ENCODE measurements at regions not wholly inside any gene's neighbourhood (a gene's known extent, or its start where the extent isn't known, plus 50 kb on each side); places are given as distances from the start of the nearest gene placed in this dataset.

- Histone ChIP-seq H3K9me3 (no peaks in the 10 kb centered on the region), H3K36me3 (no peaks in the 10 kb centered on the region), H3K27me3 (no peaks in the 10 kb centered on the region), H3K4me3 (replicated peaks in 1 of 3) (no peak overlapping the region), H3K27ac (no peak overlapping the region), H3K4me1 (peaks cover 6 to 10% of the 10 kb centered on the region in 2 donors)
- DNase-seq: no peak
- WGBS, 2 donors: 65 to 66% methylated on average over 6 of the region's 6 CpGs
- intact Hi-C loops (cut with DNase I): no loop called here
- TF ChIP-seq POLR2A (IDR thresholded peaks at IDR 0.05) (no peak), CTCF (IDR thresholded peaks at IDR 0.05) (no peak)
Observed at GRCh38 chr5:4222147-4222546, 626.5 kb downstream of the IRX1 start.

- WGBS, 2 donors: 87 to 92% methylated on average over 15 of the region's 15 CpGs
- intact Hi-C loops (cut with DNase I): no loop called here
Observed at GRCh38 chr5:4222821-4223220, 627.2 kb downstream of the IRX1 start.

GRCh38 chr5:4225741-4226140 is 630.1 kb downstream of the IRX1 start:
- Histone ChIP-seq H3K27ac (no peak overlapping the region), H3K36me3 (no peaks in the 10 kb centered on the region), H3K9me3 (no peaks in the 10 kb centered on the region), H3K27me3 (no peaks in the 10 kb centered on the region), H3K4me1 (peaks cover 17 to 24% of the 10 kb centered on the region in 2 donors), H3K4me3 (replicated peaks in 1 of 3) (no peak overlapping the region)
- intact Hi-C loops (cut with DNase I): no loop called here
- WGBS, 2 donors: 81 to 85% methylated on average over 5 of the region's 5 CpGs
- TF ChIP-seq POLR2A (IDR thresholded peaks at IDR 0.05) (no peak), CTCF (IDR thresholded peaks at IDR 0.05) (no peak)
- no peak for DNase-seq

More at GRCh38 chr5:4222821-4223220, 627.2 kb downstream of the IRX1 start:
- Histone ChIP-seq H3K27ac (no peak overlapping the region), H3K27me3 (no peaks in the 10 kb centered on the region), H3K9me3 (no peaks in the 10 kb centered on the region), H3K4me3 (replicated peaks in 1 of 3) (no peak overlapping the region), H3K36me3 (no peaks in the 10 kb centered on the region), H3K4me1 (peaks cover 6 to 10% of the 10 kb centered on the region in 2 donors)
- TF ChIP-seq POLR2A (IDR thresholded peaks at IDR 0.05): no peak
- TF ChIP-seq CTCF (IDR thresholded peaks at IDR 0.05): no peak
- DNase-seq: no peak

- H3K4me3 ChIP-seq (replicated peaks in 1 of 3): no peak overlapping the region
- no peaks in the 10 kb centered on the region for H3K36me3 ChIP-seq
- no peaks in the 10 kb centered on the region for H3K9me3 ChIP-seq
- no peaks in the 10 kb centered on the region for H3K27me3 ChIP-seq
- H3K4me1 ChIP-seq: peaks cover 17 to 24% of the 10 kb centered on the region in 2 donors
- DNase-seq: no peak
- TF ChIP-seq POLR2A (IDR thresholded peaks at IDR 0.05) (no peak), CTCF (IDR thresholded peaks at IDR 0.05) (no peak)
- H3K27ac ChIP-seq: no peak overlapping the region
- 77 to 82% methylated on average over 5 of the region's 5 CpGs for WGBS, 2 donors
- intact Hi-C loops (cut with DNase I): no loop called here
Observed at GRCh38 chr5:4226565-4226964, 630.9 kb downstream of the IRX1 start.

- TF ChIP-seq POLR2A (IDR thresholded peaks at IDR 0.05): peak in 1 of 2 donors; percentile 15
- no peak for TF ChIP-seq CTCF (IDR thresholded peaks at IDR 0.05)
- Histone ChIP-seq H3K36me3 (no peaks in the 10 kb centered on the region), H3K4me1 (peaks cover 17 to 24% of the 10 kb centered on the region in 2 donors), H3K9me3 (no peaks in the 10 kb centered on the region), H3K27me3 (no peaks in the 10 kb centered on the region), H3K27ac (peak overlapping the region in 1 of 3 donors; percentile 52), H3K4me3 (replicated peaks in 1 of 3) (no peak overlapping the region)
- DNase-seq: peak; percentile 61 to 68
- intact Hi-C loops (cut with DNase I): no loop called here
- WGBS, 2 donors: 36 to 40% methylated on average over 6 of the region's 6 CpGs
Observed at GRCh38 chr5:4228708-4229107, 633.1 kb downstream of the IRX1 start.

Measured in thyroid gland (tissue), 4 donors.